ENCODE measurements at regions not wholly inside any gene's neighbourhood (a gene's known extent, or its start where the extent isn't known, plus 50 kb on each side); places are given as distances from the start of the nearest gene placed in this dataset.
"Not testable (repeated sequence)": the region's sequence is repeated elsewhere in the genome, so short reads cannot be mapped to it uniquely, and the experiment has no call there.

- Histone ChIP-seq H3K9ac (ENCODE audit: low read length in 2 of 2) (no peak overlapping the region), H3K4me3 (ENCODE audit: low read length in 2 of 2) (no peak overlapping the region), H3K27me3 (ENCODE audit: control insufficient read depth in 1 of 2, insufficient read depth in 2 of 2, low read length in 2 of 2) (no peaks in the 10 kb centered on the region), H3K4me1 (ENCODE audit: control insufficient read depth, insufficient read depth, low read length) (no peaks in the 10 kb centered on the region), H3K27ac (ENCODE audit: low read length) (no peak overlapping the region), H3K36me3 (ENCODE audit: control insufficient read depth in 2 of 2, insufficient read depth in 2 of 2, low read length in 2 of 2) (no peaks in the 10 kb centered on the region), H3K9me3 (ENCODE audit: control insufficient read depth in 2 of 2, low read length in 2 of 2) (no peaks in the 10 kb centered on the region)
Observed at GRCh38 chr10:6929148-6929830, 349.2 kb upstream of the PRKCQ start.

- H3K36me3 ChIP-seq (ENCODE audit: control insufficient read depth in 2 of 2, insufficient read depth in 2 of 2, low read length in 2 of 2): no peaks in the 10 kb centered on the region
- no peak overlapping the region for H3K27ac ChIP-seq (ENCODE audit: low read length)
- no peaks in the 10 kb centered on the region for H3K27me3 ChIP-seq (ENCODE audit: control insufficient read depth in 1 of 2, insufficient read depth in 2 of 2, low read length in 2 of 2)
- H3K9ac ChIP-seq (ENCODE audit: low read length in 2 of 2): no peak overlapping the region
- H3K4me3 ChIP-seq (ENCODE audit: low read length in 2 of 2): no peak overlapping the region
- no peaks in the 10 kb centered on the region for H3K9me3 ChIP-seq (ENCODE audit: control insufficient read depth in 2 of 2, low read length in 2 of 2)
- no peaks in the 10 kb centered on the region for H3K4me1 ChIP-seq (ENCODE audit: control insufficient read depth, insufficient read depth, low read length)
Observed at GRCh38 chr10:6928586-6928985, 348.5 kb upstream of the PRKCQ start.

DNA sequence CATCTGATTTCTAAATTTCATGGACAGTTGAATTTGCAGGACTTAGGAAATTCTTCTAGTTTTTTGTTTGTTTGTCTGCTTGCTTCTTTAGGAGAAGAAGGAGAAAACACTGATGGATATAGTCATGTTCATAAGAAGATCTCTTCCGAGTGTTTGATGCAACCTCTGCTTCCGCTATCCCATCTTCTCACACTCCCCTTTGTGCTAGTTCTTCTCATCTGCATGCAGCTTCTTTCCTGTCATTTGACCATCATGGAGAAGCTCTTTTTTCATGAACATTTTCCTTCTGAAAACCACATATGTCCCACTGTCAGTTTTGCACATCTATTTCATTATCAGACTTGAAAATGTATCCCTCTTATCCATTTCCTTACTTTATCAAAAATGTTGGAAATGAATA, 346.9 kb upstream of the PRKCQ start:
- Histone ChIP-seq H3K4me3 (ENCODE audit: low read length in 2 of 2) (no peak overlapping the region), H3K9ac (ENCODE audit: low read length in 2 of 2) (no peak overlapping the region), H3K9me3 (ENCODE audit: control insufficient read depth in 2 of 2, low read length in 2 of 2) (no peaks in the 10 kb centered on the region), H3K27me3 (ENCODE audit: control insufficient read depth in 1 of 2, insufficient read depth in 2 of 2, low read length in 2 of 2) (no peaks in the 10 kb centered on the region), H3K27ac (ENCODE audit: low read length) (no peak overlapping the region), H3K36me3 (ENCODE audit: control insufficient read depth in 2 of 2, insufficient read depth in 2 of 2, low read length in 2 of 2) (no peaks in the 10 kb centered on the region), H3K4me1 (ENCODE audit: control insufficient read depth, insufficient read depth, low read length) (no peaks in the 10 kb centered on the region)

GRCh38 chr10:6925146-6925545, 345.1 kb upstream of the PRKCQ start:
- Histone ChIP-seq H3K4me3 (ENCODE audit: low read length in 2 of 2) (no peak overlapping the region), H3K36me3 (ENCODE audit: control insufficient read depth in 2 of 2, insufficient read depth in 2 of 2, low read length in 2 of 2) (no peaks in the 10 kb centered on the region), H3K27me3 (ENCODE audit: control insufficient read depth in 1 of 2, insufficient read depth in 2 of 2, low read length in 2 of 2) (no peaks in the 10 kb centered on the region), H3K27ac (ENCODE audit: low read length) (no peak overlapping the region), H3K9ac (ENCODE audit: low read length in 2 of 2) (no peak overlapping the region), H3K4me1 (ENCODE audit: control insufficient read depth, insufficient read depth, low read length) (no peaks in the 10 kb centered on the region), H3K9me3 (ENCODE audit: control insufficient read depth in 2 of 2, low read length in 2 of 2) (no peaks in the 10 kb centered on the region)

- H3K27me3 ChIP-seq (ENCODE audit: control insufficient read depth in 1 of 2, insufficient read depth in 2 of 2, low read length in 2 of 2): no peaks in the 10 kb centered on the region
- no peak overlapping the region for H3K27ac ChIP-seq (ENCODE audit: low read length)
- no peak overlapping the region for H3K4me3 ChIP-seq (ENCODE audit: low read length in 2 of 2)
- peaks cover 5% of the 10 kb centered on the region for H3K4me1 ChIP-seq (ENCODE audit: control insufficient read depth, insufficient read depth, low read length)
- H3K9me3 ChIP-seq (ENCODE audit: control insufficient read depth in 2 of 2, low read length in 2 of 2): no peaks in the 10 kb centered on the region
- no peaks in the 10 kb centered on the region for H3K36me3 ChIP-seq (ENCODE audit: control insufficient read depth in 2 of 2, insufficient read depth in 2 of 2, low read length in 2 of 2)
- H3K9ac ChIP-seq (ENCODE audit: low read length in 2 of 2): no peak overlapping the region
Observed at GRCh38 chr10:6924166-6924565, 344.1 kb upstream of the PRKCQ start.

- H3K36me3 ChIP-seq (ENCODE audit: control insufficient read depth in 2 of 2, insufficient read depth in 2 of 2, low read length in 2 of 2); H3K4me3 ChIP-seq (ENCODE audit: low read length in 2 of 2); H3K9me3 ChIP-seq (ENCODE audit: control insufficient read depth in 2 of 2, low read length in 2 of 2); H3K9ac ChIP-seq (ENCODE audit: low read length in 2 of 2); H3K4me1 ChIP-seq (ENCODE audit: control insufficient read depth, insufficient read depth, low read length); H3K27me3 ChIP-seq (ENCODE audit: control insufficient read depth in 1 of 2, insufficient read depth in 2 of 2, low read length in 2 of 2); H3K27ac ChIP-seq (ENCODE audit: low read length): not testable (repeated sequence)
Observed at GRCh38 chr10:6921026-6921425, 340.9 kb upstream of the PRKCQ start.

DNA sequence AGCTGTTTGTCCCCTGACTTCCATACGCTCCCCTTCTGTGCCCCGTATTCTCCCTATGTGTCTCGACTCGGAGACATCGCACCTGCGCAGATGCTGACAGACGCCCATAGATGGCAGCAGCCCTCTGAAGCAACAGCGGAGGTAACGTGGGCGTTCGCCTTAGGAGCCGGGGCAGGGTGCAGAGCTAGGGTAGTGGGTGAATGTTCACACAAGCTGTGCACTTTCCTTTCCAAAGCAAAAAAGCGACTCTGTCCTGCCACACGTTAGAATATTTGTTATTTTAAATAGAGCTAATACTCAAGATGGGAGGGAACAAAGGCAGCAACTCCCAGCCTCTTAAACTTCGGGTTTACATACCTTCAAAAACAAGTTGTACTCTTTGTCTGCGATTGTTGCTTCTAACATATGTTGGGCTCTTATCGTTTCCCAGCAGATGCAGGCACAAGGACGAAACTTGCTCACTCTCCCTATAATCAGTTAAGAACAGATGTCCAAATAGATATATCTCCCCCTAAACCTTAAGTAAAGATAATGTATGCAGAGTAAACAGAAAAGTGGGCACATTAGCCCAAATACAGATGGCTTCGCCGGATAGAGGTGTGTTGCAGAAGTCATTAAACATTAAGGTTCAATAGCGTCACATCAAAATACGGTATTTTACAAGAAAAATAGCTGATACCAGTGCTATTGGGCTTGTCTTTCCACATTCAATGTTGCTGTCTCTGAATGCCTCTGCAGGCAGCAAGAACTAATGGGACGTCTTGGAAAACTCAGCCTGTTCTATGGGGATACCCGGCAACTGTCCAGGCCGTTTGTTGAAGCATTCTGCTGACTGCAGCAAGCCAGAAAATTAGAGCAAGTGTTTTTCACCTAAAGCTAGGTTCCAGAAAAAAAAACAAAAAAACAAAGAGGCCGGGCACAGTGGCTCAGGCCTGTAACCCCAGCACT, 340.3 kb upstream of the PRKCQ start:
- H3K9me3 ChIP-seq (ENCODE audit: control insufficient read depth in 2 of 2, low read length in 2 of 2): no peaks in the 10 kb centered on the region
- no peaks in the 10 kb centered on the region for H3K27me3 ChIP-seq (ENCODE audit: control insufficient read depth in 1 of 2, insufficient read depth in 2 of 2, low read length in 2 of 2)
- no peak overlapping the region for H3K9ac ChIP-seq (ENCODE audit: low read length in 2 of 2)
- H3K36me3 ChIP-seq (ENCODE audit: control insufficient read depth in 2 of 2, insufficient read depth in 2 of 2, low read length in 2 of 2): no peaks in the 10 kb centered on the region
- H3K27ac ChIP-seq (ENCODE audit: low read length): no peak overlapping the region
- H3K4me3 ChIP-seq (ENCODE audit: low read length in 2 of 2): peak overlapping the region; percentile 32 to 54
- peaks cover 5% of the 10 kb centered on the region for H3K4me1 ChIP-seq (ENCODE audit: control insufficient read depth, insufficient read depth, low read length)

DNA sequence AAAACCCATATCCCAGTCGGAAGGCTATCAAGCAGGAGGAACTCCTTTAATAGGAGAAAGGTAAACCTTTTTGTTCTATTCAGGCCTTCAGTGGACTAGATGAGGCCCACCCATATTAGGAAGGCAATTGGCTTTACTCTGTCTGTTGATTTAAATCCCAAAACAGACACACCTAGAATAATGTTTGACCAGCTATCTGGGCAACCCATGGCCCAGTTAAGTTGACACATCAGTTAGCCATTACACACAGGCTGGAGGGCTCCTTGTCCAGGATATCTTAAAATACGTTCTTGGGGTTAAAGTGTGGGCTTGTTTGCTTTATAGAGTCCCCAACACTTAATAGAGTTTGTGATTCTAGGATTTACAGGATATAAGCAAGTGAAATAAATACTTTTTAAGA, 339.0 kb upstream of the PRKCQ start:
- no peaks in the 10 kb centered on the region for H3K36me3 ChIP-seq (ENCODE audit: control insufficient read depth in 2 of 2, insufficient read depth in 2 of 2, low read length in 2 of 2)
- H3K9ac ChIP-seq (ENCODE audit: low read length in 2 of 2): no peak overlapping the region
- H3K4me3 ChIP-seq (ENCODE audit: low read length in 2 of 2): no peak overlapping the region
- H3K27ac ChIP-seq (ENCODE audit: low read length): no peak overlapping the region
- peaks cover 5% of the 10 kb centered on the region for H3K4me1 ChIP-seq (ENCODE audit: control insufficient read depth, insufficient read depth, low read length)
- H3K27me3 ChIP-seq (ENCODE audit: control insufficient read depth in 1 of 2, insufficient read depth in 2 of 2, low read length in 2 of 2): no peaks in the 10 kb centered on the region
- H3K9me3 ChIP-seq (ENCODE audit: control insufficient read depth in 2 of 2, low read length in 2 of 2): no peaks in the 10 kb centered on the region

- Histone ChIP-seq H3K4me1 (ENCODE audit: control insufficient read depth, insufficient read depth, low read length) (peaks cover 13% of the 10 kb centered on the region), H3K4me3 (ENCODE audit: low read length in 2 of 2) (no peak overlapping the region), H3K9me3 (ENCODE audit: control insufficient read depth in 2 of 2, low read length in 2 of 2) (no peaks in the 10 kb centered on the region), H3K27ac (ENCODE audit: low read length) (no peak overlapping the region), H3K36me3 (ENCODE audit: control insufficient read depth in 2 of 2, insufficient read depth in 2 of 2, low read length in 2 of 2) (no peaks in the 10 kb centered on the region), H3K27me3 (ENCODE audit: control insufficient read depth in 1 of 2, insufficient read depth in 2 of 2, low read length in 2 of 2) (no peaks in the 10 kb centered on the region), H3K9ac (ENCODE audit: low read length in 2 of 2) (no peak overlapping the region)
Observed at GRCh38 chr10:6918305-6918704, 338.2 kb upstream of the PRKCQ start.

DNA sequence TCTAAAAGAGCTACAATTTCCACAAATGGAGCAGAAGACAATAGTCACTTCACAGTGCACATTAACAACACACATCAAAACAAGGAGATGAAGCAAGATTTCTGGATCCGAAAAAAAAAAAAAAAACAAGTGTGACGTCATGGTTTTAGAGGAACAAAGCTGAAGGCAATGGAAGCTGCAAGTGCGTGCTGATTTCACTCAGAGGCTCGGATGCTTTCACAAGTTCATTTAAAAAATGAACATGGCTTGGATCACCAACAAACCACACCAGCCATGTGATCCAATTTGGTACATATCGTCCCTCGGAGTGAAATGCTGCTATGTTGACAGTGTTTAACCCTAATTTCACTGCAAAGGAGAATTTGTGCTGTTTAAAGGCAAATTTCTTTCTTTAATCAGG, 337.0 kb upstream of the PRKCQ start:
- Histone ChIP-seq H3K4me1 (ENCODE audit: control insufficient read depth, insufficient read depth, low read length) (peaks cover 22% of the 10 kb centered on the region), H3K36me3 (ENCODE audit: control insufficient read depth in 2 of 2, insufficient read depth in 2 of 2, low read length in 2 of 2) (no peaks in the 10 kb centered on the region), H3K9ac (ENCODE audit: low read length in 2 of 2) (no peak overlapping the region), H3K27me3 (ENCODE audit: control insufficient read depth in 1 of 2, insufficient read depth in 2 of 2, low read length in 2 of 2) (no peaks in the 10 kb centered on the region), H3K27ac (ENCODE audit: low read length) (no peak overlapping the region), H3K4me3 (ENCODE audit: low read length in 2 of 2) (no peak overlapping the region), H3K9me3 (ENCODE audit: control insufficient read depth in 2 of 2, low read length in 2 of 2) (no peaks in the 10 kb centered on the region)

GRCh38 chr10:6916601-6917000, 336.5 kb upstream of the PRKCQ start:
- Histone ChIP-seq H3K9ac (ENCODE audit: low read length in 2 of 2) (no peak overlapping the region), H3K27ac (ENCODE audit: low read length) (no peak overlapping the region), H3K27me3 (ENCODE audit: control insufficient read depth in 1 of 2, insufficient read depth in 2 of 2, low read length in 2 of 2) (no peaks in the 10 kb centered on the region), H3K9me3 (ENCODE audit: control insufficient read depth in 2 of 2, low read length in 2 of 2) (no peaks in the 10 kb centered on the region), H3K4me3 (ENCODE audit: low read length in 2 of 2) (no peak overlapping the region), H3K4me1 (ENCODE audit: control insufficient read depth, insufficient read depth, low read length) (peaks cover 26% of the 10 kb centered on the region), H3K36me3 (ENCODE audit: control insufficient read depth in 2 of 2, insufficient read depth in 2 of 2, low read length in 2 of 2) (no peaks in the 10 kb centered on the region)
